ENCODE measurements at regions not wholly inside any gene's neighbourhood (a gene's known extent, or its start where the extent isn't known, plus 50 kb on each side); places are given as distances from the start of the nearest gene placed in this dataset.

- no peak overlapping the region for H3K27ac ChIP-seq (replicated peaks)
- no peak for DNase-seq (ENCODE audit: low read depth in 1 of 2, low spot score in 1 of 2)
- no peak overlapping the region for H3K4me3 ChIP-seq (replicated peaks; ENCODE audit: insufficient read depth, low read length)
- no peak for TF ChIP-seq CTCF (IDR thresholded peaks at IDR 0.05; ENCODE audit: insufficient read depth, low read length)
- TF ChIP-seq SPI1 (IDR thresholded peaks at IDR 0.05; ENCODE audit: borderline replicate concordance, low read depth) = no peak
- TF ChIP-seq POLR2AphosphoS5 (IDR thresholded peaks at IDR 0.05; ENCODE audit: low read depth) = no peak
- no peak for TF ChIP-seq REST (IDR thresholded peaks at IDR 0.05; ENCODE audit: insufficient replicate concordance, low read depth)
- TF ChIP-seq GABPA (IDR thresholded peaks at IDR 0.05; ENCODE audit: low read depth) = no peak
- no peaks in the 10 kb centered on the region for H3K27me3 ChIP-seq (ENCODE audit: insufficient read depth, poor library complexity, severe bottlenecking)
Measured at GRCh38 chr3:76552653-76553052, 487.2 kb upstream of the ROBO2 start.

GRCh38 chr3:76554707-76555106 is 485.2 kb upstream of the ROBO2 start:
- DNase-seq (ENCODE audit: low read depth in 1 of 2, low spot score in 1 of 2) = no peak
- H3K27ac ChIP-seq (replicated peaks) = no peak overlapping the region
- no peak for TF ChIP-seq CTCF (IDR thresholded peaks at IDR 0.05; ENCODE audit: insufficient read depth, low read length)
- TF ChIP-seq REST (IDR thresholded peaks at IDR 0.05; ENCODE audit: insufficient replicate concordance, low read depth) = no peak
- TF ChIP-seq GABPA (IDR thresholded peaks at IDR 0.05; ENCODE audit: low read depth) = no peak
- no peak for TF ChIP-seq SPI1 (IDR thresholded peaks at IDR 0.05; ENCODE audit: borderline replicate concordance, low read depth)
- no peak for TF ChIP-seq POLR2AphosphoS5 (IDR thresholded peaks at IDR 0.05; ENCODE audit: low read depth)
- H3K27me3 ChIP-seq (ENCODE audit: insufficient read depth, poor library complexity, severe bottlenecking) = no peaks in the 10 kb centered on the region
- H3K4me3 ChIP-seq (replicated peaks; ENCODE audit: insufficient read depth, low read length) = no peak overlapping the region

GRCh38 chr3:76561494-76562236 is 478.2 kb upstream of the ROBO2 start:
- TF ChIP-seq SPI1 (IDR thresholded peaks at IDR 0.05; ENCODE audit: borderline replicate concordance, low read depth) (no peak), GABPA (IDR thresholded peaks at IDR 0.05; ENCODE audit: low read depth) (no peak), REST (IDR thresholded peaks at IDR 0.05; ENCODE audit: insufficient replicate concordance, low read depth) (no peak), CTCF (IDR thresholded peaks at IDR 0.05; ENCODE audit: insufficient read depth, low read length) (no peak), POLR2AphosphoS5 (IDR thresholded peaks at IDR 0.05; ENCODE audit: low read depth) (no peak)
- Histone ChIP-seq H3K27me3 (ENCODE audit: insufficient read depth, poor library complexity, severe bottlenecking) (no peaks in the 10 kb centered on the region), H3K27ac (replicated peaks) (no peak overlapping the region), H3K4me3 (replicated peaks; ENCODE audit: insufficient read depth, low read length) (no peak overlapping the region)
- DNase-seq (ENCODE audit: low read depth in 1 of 2, low spot score in 1 of 2) = no peak

Data from HL-60 (cell line).